Spleen (tissue), 11 donors: ENCODE measurements at regions not wholly inside any gene's neighbourhood (a gene's known extent, or its start where the extent isn't known, plus 50 kb on each side); places are given as distances from the start of the nearest gene placed in this dataset.
A peak's percentile ranks its signal among the peaks of the same experiment; 100 is the strongest.

ENCODE experiments used
- DNase-seq: peaks from one replicate; pipeline ENCODE4 v3.0.0-alpha.2; 2020
- H3K27ac ChIP-seq, 8 donors: fragments of 200-600 bp; sonication (generic) in 7 of 8; 1 replicate in 4 of 8; 2 replicates in 4 of 8; pipeline versions ENCODE4 v1.5.0 to v1.8.0; 2016 to 2021; ENCODE audit warnings: inconsistent platforms in 4 of 8, mild to moderate bottlenecking in 4 of 8, moderate library complexity in 1 of 8
- H3K27me3 ChIP-seq, 7 donors: fragments of 200-600 bp; sonication (generic) in 6 of 7; replicated peaks in 1 of 7; 1 replicate in 4 of 7; 2 replicates in 3 of 7; pipeline versions ENCODE4 v1.5.0 to v1.8.0; 2016 to 2021; ENCODE audit warnings: inconsistent platforms in 3 of 7, mild to moderate bottlenecking in 1 of 7
- H3K36me3 ChIP-seq, 6 donors: fragments of 200-600 bp; sonication (generic) in 5 of 6; 1 replicate in 4 of 6; 2 replicates in 2 of 6; pipeline versions ENCODE4 v1.5.0 to v1.8.0; 2016 to 2021; ENCODE audit warnings: inconsistent platforms in 2 of 6
- H3K4me1 ChIP-seq, 6 donors: fragments of 200-600 bp; sonication (generic) in 5 of 6; 1 replicate in 3 of 6; 2 replicates in 3 of 6; pipeline versions ENCODE4 v1.5.0 to v1.8.0; 2016 to 2021; ENCODE audit warnings: inconsistent platforms in 3 of 6
- H3K4me3 ChIP-seq, 8 donors: fragments of 200-600 bp; sonication (generic) in 7 of 8; 1 replicate in 4 of 8; 2 replicates in 4 of 8; pipeline versions ENCODE4 v1.5.0 to v1.8.0; 2016 to 2021; ENCODE audit warnings: inconsistent platforms in 4 of 8, mild to moderate bottlenecking in 4 of 8, moderate library complexity in 2 of 8
- H3K9me3 ChIP-seq, 8 donors: fragments of 200-600 bp; sonication (generic) in 7 of 8; 1 replicate in 4 of 8; 2 replicates in 4 of 8; pipeline versions ENCODE4 v1.5.0 to v1.8.0; 2016 to 2021; ENCODE audit warnings: inconsistent platforms in 4 of 8
- CTCF ChIP-seq, 11 experiments: fragments of 200-600 bp in 7 of 11; fragments of 450-650 bp in 4 of 11; sonication (generic) in 4 of 11; IDR thresholded peaks in 8 of 11; conservative IDR thresholded peaks in 3 of 11; 1 replicate in 7 of 11; 2 replicates in 4 of 11; pipeline versions ENCODE4 v1.4.0 to v1.8.0; 2016 to 2021; ENCODE audit warnings: antibody characterized with exemption in 11 of 11, inconsistent platforms in 4 of 11, mild to moderate bottlenecking in 1 of 11
- POLR2A ChIP-seq, 3 donors: fragments of 450-650 bp; IDR thresholded peaks; one replicate each; pipeline ENCODE4 v1.5.1; 2017; ENCODE audit warnings: antibody characterized with exemption in 3 of 3, mild to moderate bottlenecking in 1 of 3
- POLR2AphosphoS5 ChIP-seq, 3 donors: sonication (generic); formaldehyde crosslinking; IDR thresholded peaks; one replicate each; pipeline ENCODE4 v1.5.1; 2017; ENCODE audit warnings: antibody characterized with exemption in 3 of 3
- WGBS, 5 donors: extraction: QIAGEN DNeasy Blood & Tissue Kit in 3 of 5; methylation state at CpG; one replicate each; pipeline versions ENCODE4 v1.1.5 to v1.1.7; 2013 to 2018; 5-methylcytosine and 5-hydroxymethylcytosine counted together
- intact Hi-C: fragments of 100-400 bp; cut with DNase I; formaldehyde crosslinking; loops from one replicate; pipeline ENCODE4 v1.15.0; 2023; ENCODE audit warnings: low total_unique reads
- donor health status: healthy with polysubstance abuse.
- donor health status: DM: no; HTN: no; CAD: no; lungs with moderate emphysema.
- donor health status: DM: no; HTN: no; CAD: no.
- donor health status: Bipolar disorder and iron deficiency.
- donor health status: healthy.
- donor health status: DM: no; HTN: no; CAD: no.
- donor health status: DM: yes; HTN: yes; CAD: no.

DNA sequence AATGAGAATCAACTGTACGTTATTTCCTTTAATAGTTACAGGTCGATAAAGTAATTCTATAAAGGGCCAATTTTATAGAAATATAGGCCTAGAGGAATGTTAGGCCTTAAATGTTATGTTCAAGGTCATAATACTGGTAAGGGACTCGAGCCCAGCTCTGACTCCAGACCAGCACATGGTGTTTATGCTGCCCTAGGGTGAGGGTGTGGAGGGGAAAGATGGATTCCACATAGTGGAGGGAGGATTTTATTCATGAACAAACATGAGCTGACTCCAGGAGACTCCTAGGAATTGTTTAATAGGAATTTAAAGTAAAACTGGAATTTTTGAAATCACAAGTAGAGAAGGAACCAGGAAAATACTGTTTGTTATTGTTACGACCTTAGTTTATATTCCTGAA lies 139.9 kb downstream of the LACC1 start:
- TF ChIP-seq POLR2A (IDR thresholded peaks at IDR 0.05), result no peak
- no peak for TF ChIP-seq CTCF (IDR thresholded peaks at IDR 0.05 in 8 of 11, conservative IDR thresholded peaks at IDR 0.05 in 3 of 11)
- no peak for TF ChIP-seq POLR2AphosphoS5 (IDR thresholded peaks at IDR 0.05)
- Histone ChIP-seq H3K27ac (no peak overlapping the region), H3K27me3 (no peaks in the 10 kb centered on the region)

GRCh38 chr13:44021422-44021821 lies 141.7 kb downstream of the LACC1 start:
- H3K36me3 ChIP-seq, result no peaks in the 10 kb centered on the region
- peaks cover 0 to 18% (median 10%) of the 10 kb centered on the region in 6 donors for H3K4me1 ChIP-seq
- WGBS, 5 donors, result 56 to 82% (median 76%) methylated on average over 3 of the region's 3 CpGs
- TF ChIP-seq CTCF (IDR thresholded peaks at IDR 0.05 in 8 of 11, conservative IDR thresholded peaks at IDR 0.05 in 3 of 11) (no peak), POLR2AphosphoS5 (IDR thresholded peaks at IDR 0.05) (peak in 1 of 3 donors; percentile 41)
- no peaks in the 10 kb centered on the region for H3K9me3 ChIP-seq
- H3K27me3 ChIP-seq, result peaks cover 0 to 1% (median 0%) of the 10 kb centered on the region in 7 donors
- DNase-seq, result no peak
- H3K4me3 ChIP-seq, result no peak overlapping the region
- intact Hi-C loops, result no loop called here
- peak overlapping the region in 3 of 8 donors; percentile 20 to 67 (median 28) for H3K27ac ChIP-seq

More for the DNA sequence above, 139.9 kb downstream of the LACC1 start:
- Histone ChIP-seq H3K4me3 (no peak overlapping the region), H3K36me3 (no peaks in the 10 kb centered on the region), H3K4me1 (peaks cover 0 to 27% (median 10%) of the 10 kb centered on the region in 6 donors), H3K9me3 (no peaks in the 10 kb centered on the region)
- WGBS, 5 donors, result 81 to 88% (median 85%) methylated on average over 4 of the region's 4 CpGs
- intact Hi-C loops, result no loop called here
- no peak for DNase-seq

DNA sequence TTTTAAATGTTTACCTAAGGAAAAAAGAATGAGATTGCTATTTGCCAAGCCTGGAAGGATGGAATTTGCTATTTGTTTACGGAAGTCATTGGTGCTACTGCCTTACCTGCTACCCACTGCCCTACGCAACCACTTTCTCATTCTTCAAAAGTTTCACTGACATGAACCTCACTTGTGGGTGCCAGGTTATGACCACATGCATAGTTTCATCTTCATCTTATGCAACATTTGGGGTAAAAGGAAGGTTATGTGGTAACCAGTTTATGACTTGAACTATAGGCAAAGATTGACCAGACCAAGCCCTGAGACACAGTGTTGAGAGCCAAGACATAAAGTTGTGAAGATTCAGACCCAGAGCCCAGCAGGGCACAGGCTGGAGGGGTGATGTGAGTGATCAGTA lies 142.5 kb downstream of the LACC1 start:
- no peak for DNase-seq
- Histone ChIP-seq H3K27me3 (peaks cover 0 to 4% (median 0%) of the 10 kb centered on the region in 7 donors), H3K4me3 (no peak overlapping the region), H3K4me1 (peaks cover 0 to 13% (median 9%) of the 10 kb centered on the region in 6 donors), H3K36me3 (no peaks in the 10 kb centered on the region), H3K9me3 (no peaks in the 10 kb centered on the region), H3K27ac (peak overlapping the region in 1 of 8 donors; percentile 67)
- WGBS, 5 donors, result 89 to 93% (median 92%) methylated on average over 2 of the region's 2 CpGs
- intact Hi-C loops, result no loop called here
- TF ChIP-seq CTCF (IDR thresholded peaks at IDR 0.05 in 8 of 11, conservative IDR thresholded peaks at IDR 0.05 in 3 of 11), result no peak

DNA sequence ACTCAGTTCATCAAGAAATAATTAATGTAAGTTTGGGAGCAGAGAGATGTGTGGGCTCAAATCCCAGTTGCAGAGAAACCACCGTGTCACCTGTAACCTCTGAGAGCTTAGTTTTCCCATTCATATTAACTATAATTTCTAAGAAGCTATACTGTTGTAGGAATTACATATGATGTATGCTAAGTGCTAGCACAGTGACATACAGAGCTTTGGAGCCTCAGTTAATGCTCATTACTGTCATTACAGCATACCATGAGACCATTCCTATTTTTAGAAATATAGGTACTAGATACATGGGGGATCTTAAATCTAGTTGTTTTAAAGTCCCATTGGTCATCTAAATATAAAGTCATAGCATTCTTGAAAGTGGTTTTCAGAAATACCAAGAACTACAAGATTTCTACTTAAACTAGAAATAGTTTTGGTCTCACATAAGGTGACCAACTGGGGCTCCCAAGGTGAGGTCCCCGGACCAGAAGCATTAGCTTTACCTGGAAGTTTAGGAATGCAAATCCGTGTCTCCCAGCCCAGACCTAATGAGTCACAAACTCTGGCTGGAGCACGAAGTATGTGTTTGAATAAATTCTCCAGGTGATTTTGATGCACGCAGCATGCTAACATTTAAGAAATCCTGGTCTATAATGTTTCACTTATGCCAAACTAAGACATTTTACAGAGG lies 144.6 kb downstream of the LACC1 start:
- TF ChIP-seq CTCF (IDR thresholded peaks at IDR 0.05 in 8 of 11, conservative IDR thresholded peaks at IDR 0.05 in 3 of 11), result no peak
- no peak for TF ChIP-seq POLR2AphosphoS5 (IDR thresholded peaks at IDR 0.05)
- TF ChIP-seq POLR2A (IDR thresholded peaks at IDR 0.05), result no peak
- H3K27me3 ChIP-seq, result peaks cover 0 to 4% (median 0%) of the 10 kb centered on the region in 7 donors
- no peaks in the 10 kb centered on the region for H3K36me3 ChIP-seq
- H3K4me3 ChIP-seq, result no peak overlapping the region
- H3K9me3 ChIP-seq, result no peaks in the 10 kb centered on the region
- no peak overlapping the region for H3K27ac ChIP-seq
- WGBS, 5 donors, result 88 to 95% (median 91%) methylated on average over 5 of the region's 5 CpGs
- no peak for DNase-seq
- intact Hi-C loops, result no loop called here
- H3K4me1 ChIP-seq, result no peaks in the 10 kb centered on the region
